ENCODE measurements at regions not wholly inside any gene's neighbourhood (a gene's known extent, or its start where the extent isn't known, plus 50 kb on each side); places are given as distances from the start of the nearest gene placed in this dataset.
"Not testable (repeated sequence)": the region's sequence is repeated elsewhere in the genome, so short reads cannot be mapped to it uniquely, and the experiment has no call there.

DNA sequence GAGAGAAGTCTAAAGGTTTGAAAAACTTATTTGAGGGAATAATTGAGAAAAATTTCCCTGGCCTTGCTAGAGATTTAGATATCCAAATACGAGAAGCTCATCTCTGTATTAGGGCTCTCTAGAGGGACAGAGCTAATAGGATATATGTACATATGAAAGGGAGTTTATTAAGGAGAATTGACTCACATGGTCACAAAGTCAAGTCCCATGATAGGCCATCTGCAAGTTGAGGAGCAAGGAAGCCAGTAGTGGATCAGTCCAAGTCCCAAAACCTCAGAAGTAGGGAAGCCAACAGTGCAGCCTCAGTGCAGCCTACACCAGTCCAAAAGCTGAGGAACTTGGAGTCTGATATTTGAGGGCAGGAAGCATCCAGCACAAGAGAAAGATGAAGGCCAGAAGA, 126.7 kb downstream of the PJA2 start:
- DNase-seq (ENCODE audit: low read depth in 1 of 2, low spot score in 1 of 2); POLR2A ChIA-PET; H3K9me3 ChIP-seq; H3K4me2 ChIP-seq; H3K4me1 ChIP-seq; CTCF ChIA-PET; ATAC-seq; H3K4me3 ChIP-seq; H3K27ac ChIP-seq; FAIRE-seq: not testable (repeated sequence)
- 5% methylated on average over 1 of the region's 1 CpG for WGBS (ENCODE audit: missing lambda C conversion rate)

DNA sequence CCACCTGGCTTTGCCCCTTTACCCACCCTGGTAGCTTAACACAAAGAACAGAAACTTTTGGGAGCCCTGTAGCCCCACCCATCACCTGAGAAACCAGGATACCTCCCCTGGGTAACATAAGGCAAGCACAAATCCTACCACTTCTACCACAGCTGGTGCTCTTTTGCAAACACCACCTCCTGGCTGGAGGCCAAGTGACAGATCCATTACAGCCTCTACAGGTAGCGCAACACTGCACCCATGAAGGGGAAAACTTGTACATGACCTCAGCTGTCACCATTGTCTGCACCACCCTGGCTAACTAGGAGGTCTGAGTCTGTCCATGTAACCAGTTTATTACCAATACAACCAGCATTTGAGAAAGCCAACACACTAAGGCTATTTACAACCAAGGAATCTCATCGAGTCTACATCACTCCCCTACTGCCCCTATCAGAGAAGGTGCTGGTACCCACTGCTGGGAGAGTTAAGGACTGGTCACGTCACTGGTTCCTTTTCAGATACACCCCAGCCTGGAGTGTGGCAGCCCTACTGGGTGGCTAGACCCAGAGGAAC, 128.6 kb downstream of the PJA2 start:
- ChIA-PET POLR2A (no interaction called here), CTCF (interaction anchor here (1.0 kb wide), 1 partner anchor 9 kb away, joined by 3 read pairs; no protein-coding TSS in a partner anchor)
- no peaks in the 10 kb centered on the region for H3K4me1 ChIP-seq
- H3K4me2 ChIP-seq: no peak overlapping the region
- FAIRE-seq (no peak), DNase-seq (ENCODE audit: low read depth in 1 of 2, low spot score in 1 of 2) (no peak), ATAC-seq (no peak)
- H3K4me3 ChIP-seq: no peak overlapping the region
- no peaks in the 10 kb centered on the region for H3K9me3 ChIP-seq
- WGBS (ENCODE audit: missing lambda C conversion rate): 18% methylated on average over 3 of the region's 3 CpGs
- TF ChIP-seq MYC (IDR thresholded peaks at IDR 0.05; ENCODE audit: borderline replicate concordance, low read length): no peak
- no peak for TF ChIP-seq MAFK (IDR thresholded peaks at IDR 0.05; ENCODE audit: partially characterized antibody)
- TF ChIP-seq PHF8 (IDR thresholded peaks at IDR 0.05; ENCODE audit: borderline replicate concordance, low read depth): no peak
- TF ChIP-seq HOXB13 (CRISPR knock-in tag; IDR thresholded peaks at IDR 0.05; ENCODE audit: low read depth): no peak
- no peak for TF ChIP-seq RAD21 (conservative IDR thresholded peaks at IDR 0.05 in 1 of 2, IDR thresholded peaks at IDR 0.05 in 1 of 2)
- no peak for TF ChIP-seq RNF2 (IDR thresholded peaks at IDR 0.05; ENCODE audit: borderline replicate concordance, low read depth)
- no peak for TF ChIP-seq NFE2L2 (conservative IDR thresholded peaks at IDR 0.05; ENCODE audit: low read length)
- no peak for TF ChIP-seq FOSB (CRISPR knock-in tag; IDR thresholded peaks at IDR 0.05)
- TF ChIP-seq, protein P1, sequence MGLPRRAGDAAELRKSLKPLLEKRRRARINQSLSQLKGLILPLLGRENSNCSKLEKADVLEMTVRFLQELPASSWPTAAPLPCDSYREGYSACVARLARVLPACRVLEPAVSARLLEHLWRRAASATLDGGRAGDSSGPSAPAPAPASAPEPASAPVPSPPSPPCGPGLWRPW (IDR thresholded peaks at IDR 0.05): no peak
- TF ChIP-seq CHD2 (IDR thresholded peaks at IDR 0.05; ENCODE audit: low read length, partially characterized antibody): no peak
- TF ChIP-seq NPAS2 (CRISPR knock-in tag; IDR thresholded peaks at IDR 0.05; ENCODE audit: borderline replicate concordance): no peak
- no peak for TF ChIP-seq ZNF302 (CRISPR knock-in tag; IDR thresholded peaks at IDR 0.05)
- no peak for TF ChIP-seq EHF (CRISPR knock-in tag; IDR thresholded peaks at IDR 0.05)
- TF ChIP-seq JUN (IDR thresholded peaks at IDR 0.05): no peak
- no peak for TF ChIP-seq CBX2 (IDR thresholded peaks at IDR 0.05; ENCODE audit: borderline replicate concordance, low read depth)
- H3K27ac ChIP-seq: no peak overlapping the region

- H3K9me3 ChIP-seq: no peaks in the 10 kb centered on the region
- H3K27ac ChIP-seq: no peak overlapping the region
- FAIRE-seq (no peak), ATAC-seq (no peak), DNase-seq (ENCODE audit: low read depth in 1 of 2, low spot score in 1 of 2) (no peak)
- CTCF ChIA-PET: no interaction called here
- TF ChIP-seq E2F6 (IDR thresholded peaks at IDR 0.05; ENCODE audit: borderline replicate concordance, low read depth) (no peak), RFX5 (IDR thresholded peaks at IDR 0.05) (no peak), JUNB (IDR thresholded peaks at IDR 0.05) (no peak), JUN (IDR thresholded peaks at IDR 0.05) (no peak), MAZ (IDR thresholded peaks at IDR 0.05; ENCODE audit: borderline replicate concordance, low read depth, low read length) (no peak), POLR2AphosphoS2 (conservative IDR thresholded peaks at IDR 0.05; ENCODE audit: low read length) (no peak), TFCP2L1 (CRISPR knock-in tag; IDR thresholded peaks at IDR 0.05) (no peak), ZNF302 (CRISPR knock-in tag; IDR thresholded peaks at IDR 0.05) (no peak), MAFK (IDR thresholded peaks at IDR 0.05; ENCODE audit: partially characterized antibody) (no peak), RCOR1 (IDR thresholded peaks at IDR 0.05; ENCODE audit: low read depth, low read length) (no peak), CTCF (IDR thresholded peaks at IDR 0.05) (no peak), NPAS2 (CRISPR knock-in tag; IDR thresholded peaks at IDR 0.05; ENCODE audit: borderline replicate concordance) (no peak)
- TF ChIP-seq, protein P2, sequence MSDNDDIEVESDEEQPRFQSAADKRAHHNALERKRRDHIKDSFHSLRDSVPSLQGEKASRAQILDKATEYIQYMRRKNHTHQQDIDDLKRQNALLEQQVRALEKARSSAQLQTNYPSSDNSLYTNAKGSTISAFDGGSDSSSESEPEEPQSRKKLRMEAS (IDR thresholded peaks at IDR 0.05): no peak
- no peaks in the 10 kb centered on the region for H3K4me1 ChIP-seq
- H3K4me2 ChIP-seq: no peak overlapping the region
- WGBS (ENCODE audit: missing lambda C conversion rate): 1% methylated on average over 2 of the region's 2 CpGs
- no peak overlapping the region for H3K4me3 ChIP-seq
- POLR2A ChIA-PET: no interaction called here
These were observed 131.6 kb downstream of the PJA2 start for GRCh38 chr5:109278141-109278540.

Data from A549 (cell line).